Inferior parietal cortex (tissue), 1 donor: ENCODE measurements at regions not wholly inside any gene's neighbourhood (a gene's known extent, or its start where the extent isn't known, plus 50 kb on each side); places are given as distances from the start of the nearest gene placed in this dataset.
A peak's percentile ranks its signal among the peaks of the same experiment; 100 is the strongest.

ENCODE experiments used
- DNase-seq: peaks from one replicate; pipeline ENCODE4 v3.0.0-alpha.2; 2016; ENCODE audit errors: extremely low spot score

DNA sequence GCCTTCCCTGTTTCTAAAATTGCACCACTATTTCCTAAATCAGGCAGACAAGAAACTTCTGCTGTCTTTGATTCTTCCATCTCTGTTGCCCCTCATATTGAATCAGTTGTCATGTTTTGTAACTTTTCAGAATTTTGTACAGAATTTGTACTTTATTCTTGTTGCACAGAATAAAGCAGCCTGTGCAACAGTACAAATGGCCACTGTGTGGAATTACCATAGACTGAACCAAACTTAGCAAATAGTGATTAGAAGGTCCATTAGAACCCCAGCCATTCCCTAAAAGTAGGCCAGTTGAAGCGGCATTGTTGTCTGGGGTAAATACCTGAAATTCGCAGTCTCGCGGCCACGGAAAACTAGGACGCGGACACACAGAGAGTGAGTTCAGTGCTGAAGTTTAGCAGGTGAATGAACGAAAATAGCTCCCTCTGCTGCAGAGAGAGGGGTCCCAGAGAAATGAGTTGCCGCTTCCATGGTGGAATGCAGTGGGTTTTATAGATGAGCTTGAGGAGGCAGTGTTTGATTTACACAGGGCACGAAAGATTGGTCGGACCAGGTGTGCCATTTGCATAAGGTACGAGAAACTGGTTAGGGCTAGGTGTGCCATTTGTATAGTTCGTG lies 71.8 kb downstream of the C4orf33 start:
- DNase-seq, result no peak

DNA sequence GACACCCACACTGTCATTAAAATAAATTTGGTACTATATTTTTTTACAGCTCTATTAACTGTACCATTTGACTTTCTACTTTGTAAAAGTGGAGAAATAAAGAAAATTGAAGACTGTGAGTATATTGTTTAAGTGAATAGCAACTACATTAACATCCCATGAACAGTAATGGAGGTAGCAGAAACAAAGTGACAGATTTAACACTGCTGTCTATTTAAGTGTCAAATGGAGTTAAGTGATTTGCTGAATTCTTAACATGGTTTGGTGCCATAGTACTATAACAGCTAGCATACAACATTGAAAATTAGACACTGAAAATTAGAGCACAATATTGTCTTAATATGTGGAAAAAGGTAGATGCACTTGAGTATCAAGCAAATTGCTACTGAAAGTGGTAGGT lies 76.2 kb downstream of the C4orf33 start:
- no peak for DNase-seq

- no peak for DNase-seq
These were observed 80.9 kb downstream of the C4orf33 start for GRCh38 chr4:129176864-129177263.

DNA sequence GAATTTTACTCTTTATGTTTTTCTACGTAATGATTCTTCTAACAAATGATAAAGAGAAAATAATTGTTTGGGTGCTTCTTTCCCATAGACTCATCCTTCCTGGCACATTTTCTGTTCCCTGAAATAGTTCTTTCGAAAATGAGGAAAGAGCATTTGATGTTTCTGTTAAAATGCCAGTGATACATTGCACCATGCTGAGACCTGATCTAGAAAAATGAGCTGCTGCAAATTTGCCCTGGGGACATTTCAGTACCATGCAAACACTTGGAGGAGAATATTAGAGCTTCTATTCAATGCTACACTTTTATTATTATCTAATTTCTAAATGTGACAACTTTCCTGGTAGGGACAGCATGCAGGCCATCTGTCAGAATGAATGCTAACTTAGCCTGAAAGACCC lies 83.3 kb downstream of the C4orf33 start:
- DNase-seq, result no peak

DNA sequence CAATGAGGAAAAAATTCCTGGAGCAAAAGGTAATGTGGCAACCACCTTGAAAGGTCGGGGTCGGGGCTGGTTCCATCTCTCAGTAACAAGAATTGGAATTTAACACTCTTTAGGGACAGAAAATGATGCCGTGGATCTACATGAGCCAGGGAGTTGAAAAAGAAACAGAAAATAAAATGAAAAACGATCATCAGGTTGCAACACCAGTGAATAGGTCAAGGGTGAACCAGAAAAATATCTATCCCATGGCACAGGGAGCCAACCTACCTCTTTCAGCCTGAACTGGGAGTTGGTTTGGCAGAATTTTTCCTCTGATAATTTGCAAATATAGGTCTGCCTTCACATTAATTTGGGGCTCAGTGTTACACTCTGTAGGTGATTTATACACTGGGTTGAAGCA lies 93.7 kb downstream of the C4orf33 start:
- DNase-seq, result no peak

DNA sequence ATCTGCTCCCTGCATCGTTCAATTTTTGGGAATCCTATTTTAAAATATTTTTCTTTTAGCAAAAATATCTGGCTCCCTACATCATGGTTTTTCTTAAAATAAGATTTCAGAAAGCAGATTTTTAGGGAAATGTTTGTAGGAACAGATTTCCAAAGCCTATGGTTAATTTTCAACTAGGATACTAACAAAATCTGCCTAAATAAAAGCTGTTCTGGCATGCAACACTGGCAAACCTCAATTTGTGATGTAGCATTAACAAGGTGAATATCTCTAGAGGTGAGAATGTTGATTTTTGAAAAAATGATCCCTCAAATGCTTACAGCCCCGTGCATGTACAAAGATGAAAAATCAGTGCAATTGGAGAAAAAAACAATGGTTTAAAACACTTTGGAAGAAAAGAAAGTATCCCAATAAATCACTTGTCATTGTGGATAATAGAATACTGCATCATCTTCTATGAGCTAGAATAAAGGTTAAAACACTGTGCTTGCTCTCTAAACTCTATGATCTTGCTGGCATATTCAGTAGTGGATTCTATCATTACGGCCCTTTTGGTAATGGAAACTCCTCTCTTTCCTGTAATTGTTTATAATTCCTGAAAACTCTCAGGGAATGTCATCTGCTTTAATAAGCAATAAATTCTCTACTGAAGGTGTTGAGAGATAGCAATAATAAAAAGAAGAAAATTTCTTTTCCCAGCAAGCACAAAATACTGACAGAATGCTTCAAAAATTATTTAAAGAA lies 97.6 kb downstream of the C4orf33 start:
- DNase-seq, result no peak

DNA sequence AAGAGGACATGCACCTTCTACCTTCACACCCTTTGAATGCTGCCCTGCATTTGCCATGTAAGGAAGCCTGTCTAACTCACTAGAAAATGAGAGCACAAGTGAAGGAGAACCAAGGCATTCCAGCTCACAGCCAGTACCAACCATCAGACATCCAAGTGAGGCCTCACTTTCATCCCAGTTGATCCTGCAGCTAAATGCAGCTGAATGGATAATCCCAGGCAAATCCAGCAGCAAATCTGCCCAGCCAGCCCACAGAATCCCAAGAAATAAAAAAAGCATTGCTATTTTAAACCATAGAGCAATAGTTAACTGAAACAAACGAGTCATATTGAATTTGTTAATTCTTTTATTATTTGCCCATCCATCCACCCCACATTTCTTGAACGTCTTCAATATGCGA lies 112.5 kb downstream of the C4orf33 start:
- DNase-seq, result no peak

- no peak for DNase-seq
These were observed 117.7 kb downstream of the C4orf33 start for GRCh38 chr4:129213692-129214091.

DNA sequence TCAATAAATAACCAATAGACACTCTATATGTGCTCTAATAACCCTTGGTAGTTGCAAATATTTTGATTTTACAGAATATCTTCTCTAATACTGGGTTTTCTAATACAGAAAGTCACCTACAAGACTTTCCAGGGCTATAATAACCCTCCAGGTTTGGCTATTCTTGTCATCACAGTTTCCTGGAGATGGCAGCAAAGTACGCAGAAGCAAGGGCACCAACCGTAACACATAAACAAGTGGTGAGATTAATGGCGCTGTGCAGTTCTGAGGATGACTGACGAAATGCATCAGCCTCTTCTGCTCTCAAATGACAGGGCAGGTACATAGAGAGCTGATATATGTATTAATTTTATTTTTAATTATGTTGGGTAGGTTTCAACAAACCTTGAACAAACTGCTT lies 122.4 kb downstream of the C4orf33 start:
- peak; percentile 31 for DNase-seq

GRCh38 chr4:129218897-129219296 lies 122.9 kb downstream of the C4orf33 start:
- no peak for DNase-seq

DNA sequence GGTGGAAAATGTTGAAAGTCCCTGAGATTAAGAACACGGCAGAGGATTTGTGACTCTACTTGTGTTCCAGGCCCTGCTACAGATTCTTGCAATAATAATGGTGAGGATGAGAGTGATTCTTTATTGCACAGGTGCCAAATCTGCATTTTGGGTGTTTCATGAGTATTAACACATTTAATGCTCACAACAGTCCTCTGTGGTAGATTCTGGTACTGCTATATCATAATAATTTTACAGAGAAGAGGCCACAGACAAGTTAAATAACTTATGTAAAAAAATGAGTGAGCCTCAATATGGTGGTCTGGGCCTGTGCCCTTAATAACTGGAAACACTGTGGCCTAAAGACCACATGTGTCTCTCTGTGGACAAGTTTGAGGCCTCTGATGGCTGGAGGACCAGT lies 124.3 kb downstream of the C4orf33 start:
- no peak for DNase-seq

GRCh38 chr4:129223945-129224344 lies 128.0 kb downstream of the C4orf33 start:
- DNase-seq, result no peak

GRCh38 chr4:129230846-129231245 lies 134.9 kb downstream of the C4orf33 start:
- DNase-seq, result no peak

DNA sequence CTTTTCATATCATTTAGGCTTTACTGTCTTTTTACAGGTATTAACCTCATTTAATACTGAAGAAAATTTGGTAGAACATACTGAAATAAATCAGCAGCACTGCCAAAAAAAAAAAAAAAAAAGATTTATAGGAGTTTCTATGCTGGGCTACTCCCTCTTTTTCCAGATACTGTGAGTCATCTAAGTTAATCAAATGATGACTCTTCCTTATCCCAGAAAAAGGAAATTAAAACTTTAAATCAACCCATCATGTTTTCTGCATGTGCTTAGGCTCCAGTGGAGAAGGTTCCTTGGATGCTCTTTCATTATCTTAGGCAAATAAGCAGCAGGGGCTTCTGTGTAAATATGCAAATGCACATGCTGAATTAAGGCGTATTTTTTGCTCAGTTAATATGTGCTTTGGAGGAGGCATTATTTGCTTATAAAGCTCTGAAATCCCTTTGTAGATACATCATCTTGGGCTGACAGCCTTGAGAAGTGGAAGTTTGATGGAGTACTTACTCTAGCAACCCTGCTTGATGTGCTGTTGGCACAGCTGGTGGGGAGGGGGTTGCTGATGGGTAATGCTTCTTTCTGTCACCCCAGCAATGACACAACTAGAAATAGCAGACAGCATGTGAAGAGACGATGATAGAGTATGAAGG lies 136.1 kb downstream of the C4orf33 start:
- no peak for DNase-seq

- no peak for DNase-seq
These were observed 136.8 kb downstream of the C4orf33 start for GRCh38 chr4:129232589-129233337.

GRCh38 chr4:129233691-129234090 lies 137.7 kb downstream of the C4orf33 start:
- DNase-seq, result no peak

GRCh38 chr4:129236351-129236750 lies 140.4 kb downstream of the C4orf33 start:
- DNase-seq, result no peak

DNA sequence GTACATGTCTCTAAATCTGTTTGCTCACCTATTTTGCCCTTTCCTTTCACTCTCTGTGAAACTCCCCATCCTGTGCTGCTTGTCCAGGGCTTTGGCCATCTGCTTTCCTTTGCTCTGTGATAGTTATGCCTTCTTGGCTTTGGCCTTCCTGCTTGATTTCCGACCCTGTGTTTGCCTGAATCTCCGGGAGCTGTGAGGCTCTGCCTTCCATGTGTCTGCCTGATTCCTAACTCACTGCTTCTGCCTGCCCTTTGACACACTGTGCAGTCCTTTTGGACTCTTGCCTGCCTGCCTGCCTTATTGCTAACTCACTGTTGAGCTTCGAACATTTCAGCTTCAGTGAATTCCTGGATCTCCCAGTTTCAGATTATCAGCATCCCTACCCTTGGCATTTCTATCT lies 143.1 kb downstream of the C4orf33 start:
- no peak for DNase-seq

GRCh38 chr4:129240816-129241215 lies 144.9 kb downstream of the C4orf33 start:
- DNase-seq, result no peak

DNA sequence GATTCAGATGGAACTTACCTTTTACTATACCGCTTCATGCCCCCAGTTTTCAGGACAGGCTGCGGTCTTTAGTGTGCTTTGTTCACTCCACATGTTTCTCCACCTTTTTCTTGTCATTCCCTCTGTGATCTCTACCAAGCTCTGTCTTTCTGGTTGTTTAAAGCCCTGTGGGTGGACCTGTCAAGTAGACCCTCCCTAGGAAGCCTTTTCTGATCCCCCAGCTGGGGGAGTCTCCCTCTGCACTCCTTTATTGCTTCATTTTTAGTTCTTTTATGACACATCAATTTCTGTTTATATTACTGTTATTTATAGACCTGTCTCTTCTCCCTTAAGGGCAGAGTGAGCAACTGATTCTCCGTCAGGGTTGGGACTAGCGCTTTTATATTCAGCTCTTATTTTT lies 150.2 kb downstream of the C4orf33 start:
- no peak for DNase-seq

DNA sequence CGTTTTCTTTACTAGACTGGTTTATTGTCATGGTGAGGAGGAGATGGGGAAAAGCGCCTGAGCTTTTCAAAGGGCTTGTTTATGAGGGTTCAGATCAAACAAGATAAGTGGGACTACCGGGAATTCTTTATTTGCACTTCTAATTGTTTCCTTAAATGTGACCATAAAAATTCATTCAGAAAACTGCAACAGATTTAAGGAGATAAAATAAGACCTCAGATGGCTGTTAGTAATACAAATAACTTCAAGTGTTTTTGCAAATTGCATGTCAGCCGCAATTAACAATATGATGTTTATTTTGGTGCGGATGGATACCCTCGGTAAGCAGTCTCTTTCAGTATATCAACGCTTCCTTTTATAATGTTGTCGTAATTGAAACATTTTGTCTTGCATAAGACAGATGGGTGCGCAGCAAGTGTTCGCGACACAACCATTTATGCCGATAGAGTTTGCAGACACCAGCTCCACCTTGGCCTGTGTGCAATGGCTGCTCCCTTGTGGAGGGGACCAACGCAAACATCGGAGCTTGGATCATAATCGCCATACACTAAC lies 151.0 kb downstream of the C4orf33 start:
- DNase-seq, result no peak

GRCh38 chr4:129248621-129249020 lies 152.7 kb downstream of the C4orf33 start:
- no peak for DNase-seq
